ENCODE measurements at regions not wholly inside any gene's neighbourhood (a gene's known extent, or its start where the extent isn't known, plus 50 kb on each side); places are given as distances from the start of the nearest gene placed in this dataset.

DNA sequence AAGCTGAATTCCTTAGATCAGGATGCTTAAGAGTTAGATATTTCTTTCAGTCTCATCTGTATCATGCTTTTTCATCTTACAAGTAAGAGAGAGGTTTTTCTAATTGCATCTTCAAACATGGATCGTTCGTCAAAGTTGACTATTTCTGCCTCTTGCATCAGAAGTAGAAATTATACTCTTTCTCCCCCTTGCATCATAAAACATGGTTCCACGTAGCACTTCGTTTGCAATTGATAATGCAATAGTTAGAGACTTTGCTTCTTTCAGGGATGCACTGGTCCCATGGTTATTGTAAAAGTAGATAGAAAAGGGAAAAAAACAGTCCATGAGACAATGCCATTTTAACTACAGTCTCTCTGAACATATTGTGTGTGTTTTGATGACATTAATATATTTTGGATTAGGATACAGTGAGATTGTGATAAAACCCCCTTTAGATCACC, 75.1 kb upstream of the PARD3B start:
- TF ChIP-seq, protein P1, sequence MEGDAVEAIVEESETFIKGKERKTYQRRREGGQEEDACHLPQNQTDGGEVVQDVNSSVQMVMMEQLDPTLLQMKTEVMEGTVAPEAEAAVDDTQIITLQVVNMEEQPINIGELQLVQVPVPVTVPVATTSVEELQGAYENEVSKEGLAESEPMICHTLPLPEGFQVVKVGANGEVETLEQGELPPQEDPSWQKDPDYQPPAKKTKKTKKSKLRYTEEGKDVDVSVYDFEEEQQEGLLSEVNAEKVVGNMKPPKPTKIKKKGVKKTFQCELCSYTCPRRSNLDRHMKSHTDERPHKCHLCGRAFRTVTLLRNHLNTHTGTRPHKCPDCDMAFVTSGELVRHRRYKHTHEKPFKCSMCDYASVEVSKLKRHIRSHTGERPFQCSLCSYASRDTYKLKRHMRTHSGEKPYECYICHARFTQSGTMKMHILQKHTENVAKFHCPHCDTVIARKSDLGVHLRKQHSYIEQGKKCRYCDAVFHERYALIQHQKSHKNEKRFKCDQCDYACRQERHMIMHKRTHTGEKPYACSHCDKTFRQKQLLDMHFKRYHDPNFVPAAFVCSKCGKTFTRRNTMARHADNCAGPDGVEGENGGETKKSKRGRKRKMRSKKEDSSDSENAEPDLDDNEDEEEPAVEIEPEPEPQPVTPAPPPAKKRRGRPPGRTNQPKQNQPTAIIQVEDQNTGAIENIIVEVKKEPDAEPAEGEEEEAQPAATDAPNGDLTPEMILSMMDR (IDR thresholded peaks at IDR 0.05; ENCODE audit: low read depth, low read length, poor library complexity, severe bottlenecking): no peak
- TF ChIP-seq EZH2phosphoT487 (IDR thresholded peaks at IDR 0.05; ENCODE audit: borderline replicate concordance, low read length): no peak

All from DOHH2 (cell line).